ENCODE measurements at regions not wholly inside any gene's neighbourhood (a gene's known extent, or its start where the extent isn't known, plus 50 kb on each side); places are given as distances from the start of the nearest gene placed in this dataset.
"Not testable (repeated sequence)": the region's sequence is repeated elsewhere in the genome, so short reads cannot be mapped to it uniquely, and the experiment has no call there.

DNA sequence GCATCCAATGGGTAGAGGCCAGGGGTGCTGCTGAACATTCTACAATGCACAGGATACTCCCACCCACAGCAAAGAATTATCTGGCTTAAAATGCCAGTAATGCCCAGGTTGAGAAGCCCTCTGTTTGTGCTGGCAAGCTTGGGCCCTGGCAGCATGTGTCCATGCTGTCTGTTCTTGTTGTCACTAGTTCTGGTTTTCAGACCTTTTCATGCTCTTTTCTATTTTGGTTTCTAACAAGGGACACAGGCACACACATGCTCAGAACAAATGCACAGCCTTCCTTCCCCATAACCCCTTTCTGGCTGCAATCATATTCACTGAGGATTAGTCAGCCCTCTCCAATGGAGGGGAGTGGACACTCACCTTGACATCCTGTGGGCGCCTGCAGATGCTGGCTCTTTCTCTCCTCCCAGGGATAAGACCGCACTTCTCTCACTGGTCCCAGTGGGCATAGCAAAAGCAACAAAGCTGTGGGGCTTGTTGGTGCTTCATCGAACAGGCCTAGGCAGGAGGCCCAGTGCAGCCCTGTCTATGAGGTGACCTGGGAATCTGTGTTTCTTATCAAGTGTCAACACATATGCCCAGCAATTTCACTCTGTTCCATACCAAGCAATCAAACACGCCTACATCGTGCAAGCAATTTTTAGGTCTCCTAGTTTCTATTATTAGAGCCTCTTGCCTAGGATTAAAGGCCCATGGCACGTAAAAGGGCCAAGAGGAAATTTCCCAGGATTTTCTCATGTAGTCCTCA lies 271.1 kb upstream of the CCL2 start:
- no peak for DNase-seq

DNA sequence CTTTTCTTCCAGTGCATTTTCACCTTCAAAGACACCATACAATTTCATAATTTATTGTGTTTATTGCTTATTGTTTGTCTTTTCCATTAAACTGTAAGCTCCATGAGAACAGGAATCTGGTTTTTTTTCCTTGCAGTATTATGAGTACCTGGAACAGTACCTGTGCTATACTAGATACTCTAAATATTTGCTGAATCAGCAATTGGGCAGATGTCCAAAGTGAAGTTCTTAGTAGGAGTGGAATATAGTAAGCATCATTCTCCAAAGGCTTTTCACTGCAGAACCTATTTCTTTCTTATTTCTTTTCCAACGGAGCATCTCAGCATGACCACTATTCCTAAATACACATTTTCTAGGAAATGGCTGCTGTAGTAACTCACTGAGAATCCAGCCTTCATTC lies 269.0 kb upstream of the CCL2 start:
- no peak for DNase-seq

DNA sequence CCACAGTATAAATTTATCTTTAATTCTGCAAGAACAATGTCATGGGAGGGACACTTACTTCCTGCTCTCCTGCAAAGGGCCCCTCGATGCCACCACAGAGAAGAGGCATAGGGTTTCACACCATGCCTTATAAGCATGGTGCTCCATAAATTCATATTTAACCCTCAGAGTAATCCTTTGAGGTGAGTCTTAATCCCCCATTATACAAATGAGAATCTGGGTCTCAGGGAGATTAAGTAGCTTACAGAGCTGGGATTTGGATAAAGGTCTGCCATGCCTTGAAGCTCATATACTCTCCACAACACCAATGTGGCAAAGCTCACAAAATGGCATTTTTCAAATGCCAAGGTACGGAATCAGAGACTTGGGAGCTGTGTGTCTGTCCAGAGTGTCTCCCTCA lies 268.5 kb upstream of the CCL2 start:
- no peak for DNase-seq

DNA sequence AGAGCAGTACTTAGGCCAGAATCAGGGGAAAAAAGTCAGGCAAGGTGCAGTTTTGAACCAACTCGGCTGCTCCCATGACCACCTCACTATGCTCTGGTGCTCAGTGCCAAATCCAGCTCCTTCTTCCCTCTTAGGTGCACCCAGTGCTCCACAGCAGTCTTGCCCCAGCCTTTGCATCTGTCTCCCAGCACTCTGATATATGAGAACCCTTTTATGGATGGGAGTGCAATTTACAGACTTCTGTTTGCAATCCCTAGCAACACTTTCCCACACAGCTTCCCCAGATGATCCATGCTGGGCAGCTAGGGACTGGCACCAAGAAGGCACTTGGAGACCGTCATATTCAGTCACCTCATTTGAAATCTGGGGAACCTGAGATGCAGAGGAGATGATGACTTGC lies 267.9 kb upstream of the CCL2 start:
- DNase-seq, result no peak

DNA sequence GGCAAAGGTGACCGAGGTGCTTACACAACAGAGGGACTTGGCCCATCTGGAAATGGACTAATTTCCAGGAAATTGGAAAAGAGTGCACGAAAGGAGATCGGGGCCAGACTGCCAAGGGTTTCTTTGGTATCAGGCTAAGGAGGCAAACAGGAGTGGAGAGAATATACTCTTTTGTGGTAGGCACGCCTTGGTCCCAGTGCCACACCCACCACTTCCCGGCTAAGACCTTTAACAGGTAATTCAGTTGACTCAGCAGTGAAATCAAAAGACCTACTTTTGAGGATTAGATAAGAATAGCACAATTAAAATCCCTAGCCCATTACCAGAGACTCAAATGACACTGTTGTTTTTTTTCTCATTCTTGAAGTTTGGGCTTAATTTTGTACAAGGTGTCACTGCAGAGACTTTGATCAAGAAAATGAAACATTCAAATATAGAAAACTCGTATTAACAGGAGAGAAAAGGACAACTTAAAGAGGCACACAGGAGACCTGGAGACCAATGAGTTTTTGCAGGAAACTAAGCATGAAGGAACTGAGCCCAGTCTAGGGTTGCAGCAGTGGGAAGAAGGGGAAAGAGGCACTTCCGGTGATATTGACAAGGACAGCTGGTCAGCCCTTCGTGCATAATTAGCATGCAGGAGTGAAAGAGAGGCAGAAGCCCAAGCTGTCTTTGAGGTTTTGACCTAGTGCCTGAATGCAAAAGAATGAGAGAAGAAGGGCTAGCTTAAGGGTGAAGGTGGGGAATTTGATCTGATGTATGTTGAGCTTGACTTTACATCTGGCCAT lies 265.5 kb upstream of the CCL2 start:
- no peak for DNase-seq

DNA sequence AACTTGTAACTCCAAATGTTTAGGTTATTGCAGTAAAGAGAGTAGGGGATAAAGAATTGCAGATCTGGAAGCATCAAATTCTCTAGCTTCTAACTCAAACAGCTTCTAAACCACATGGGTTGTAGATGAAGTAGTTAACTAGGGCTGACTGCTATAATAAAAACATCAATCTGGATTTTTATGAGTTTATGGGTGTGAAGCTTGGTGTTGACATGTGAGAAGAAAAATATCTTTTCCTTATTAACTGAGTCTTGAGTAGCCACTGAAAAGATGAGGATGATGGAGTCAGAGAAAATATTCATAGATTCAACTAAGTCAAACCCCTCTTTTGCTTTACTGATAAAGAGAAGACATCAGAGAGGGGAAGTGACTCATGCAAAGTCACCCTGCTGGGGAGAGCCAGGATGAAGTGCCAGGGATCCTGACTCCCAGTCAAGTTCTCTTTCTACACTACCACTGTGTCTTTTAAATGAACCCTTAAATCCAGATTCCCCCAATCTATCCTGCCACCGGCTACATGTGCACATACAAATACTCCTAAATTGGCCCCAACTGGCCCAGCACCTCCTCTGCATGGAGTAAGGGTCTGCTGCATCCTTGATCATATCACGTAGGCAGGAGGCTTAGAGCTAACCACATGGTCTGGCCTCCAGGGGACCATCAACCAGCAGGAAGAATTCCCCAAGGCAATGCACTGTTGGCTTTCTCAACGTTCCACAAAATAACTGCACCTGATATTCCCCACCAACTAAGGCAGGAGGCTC lies 264.0 kb upstream of the CCL2 start:
- no peak for DNase-seq

DNA sequence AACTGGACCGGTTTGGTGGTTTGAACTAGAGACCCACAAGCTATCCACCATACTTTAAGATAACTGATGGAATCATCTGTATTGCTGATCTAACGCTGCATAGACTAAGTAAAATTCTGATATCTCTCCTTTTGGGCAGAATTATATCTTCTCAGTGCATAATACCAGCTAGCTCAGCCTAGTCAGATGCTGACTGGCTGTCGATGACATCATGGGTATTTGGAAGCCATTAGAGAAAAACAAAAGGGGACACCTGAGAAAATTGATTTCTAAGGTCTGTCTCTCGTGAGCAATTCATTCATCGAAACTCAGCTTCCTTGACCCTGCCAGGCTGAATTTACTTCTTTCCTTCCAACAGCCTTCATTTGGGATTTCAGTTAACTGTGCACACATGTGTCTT lies 263.0 kb upstream of the CCL2 start:
- no peak for DNase-seq

DNA sequence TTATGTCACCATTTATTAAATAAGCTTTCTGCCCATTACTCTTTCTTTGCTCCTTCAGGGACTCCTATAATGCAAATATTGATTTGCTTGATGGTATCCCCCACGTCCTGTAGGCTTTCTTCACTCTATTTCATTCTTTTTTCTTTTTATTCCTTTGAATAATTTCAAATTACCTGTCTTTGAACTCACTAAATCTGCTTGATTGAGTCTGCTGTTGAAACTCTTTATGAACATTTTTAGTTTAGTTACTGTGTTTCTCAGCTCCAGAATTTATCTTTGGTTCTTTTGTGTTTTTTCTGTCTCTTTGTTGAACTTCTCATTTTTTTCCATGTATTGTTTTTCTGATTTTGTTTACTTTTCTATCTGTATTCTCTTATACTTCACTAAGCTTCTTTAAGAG lies 254.4 kb upstream of the CCL2 start:
- DNase-seq, result no peak

DNA sequence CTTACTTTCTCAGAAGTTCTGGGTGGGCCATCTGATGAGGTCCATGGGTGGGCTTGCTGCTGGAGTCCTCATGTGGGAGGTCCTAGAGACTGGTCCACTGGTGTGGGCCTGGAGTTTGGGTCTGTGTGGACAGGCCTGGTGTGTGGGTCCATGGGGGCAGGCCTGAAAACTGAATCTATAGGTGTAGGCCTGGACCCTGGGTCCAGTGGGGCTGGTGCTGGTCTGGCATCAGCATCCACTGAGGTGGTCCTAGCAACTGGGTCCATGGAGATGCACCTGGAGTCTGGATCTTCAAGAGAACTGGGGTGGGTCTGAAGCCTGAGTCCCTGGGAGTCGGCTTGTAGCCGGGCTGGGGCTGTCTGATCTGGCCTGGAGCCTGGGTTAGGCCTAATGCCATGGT lies 253.8 kb upstream of the CCL2 start:
- DNase-seq, result no peak

DNA sequence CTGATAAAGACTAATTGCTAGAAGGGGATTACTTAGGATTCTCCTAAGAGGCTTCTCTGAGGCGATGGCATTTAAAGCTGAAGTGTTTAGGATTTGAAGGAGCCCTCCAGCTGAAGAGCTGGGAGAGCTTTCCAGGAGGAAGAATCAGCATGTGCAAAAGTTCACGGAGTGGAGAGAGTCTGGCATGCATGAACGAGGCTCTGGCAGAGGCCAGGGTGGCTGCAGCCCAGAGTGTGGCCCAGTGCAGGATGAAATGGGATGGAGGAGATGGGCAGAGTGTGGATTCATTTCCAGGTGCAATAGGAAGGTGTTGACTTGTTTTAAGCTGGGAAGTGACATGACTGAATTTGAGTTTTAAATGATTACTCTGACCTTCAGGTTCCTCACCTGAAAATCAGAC lies 249.0 kb upstream of the CCL2 start:
- DNase-seq, result no peak

DNA sequence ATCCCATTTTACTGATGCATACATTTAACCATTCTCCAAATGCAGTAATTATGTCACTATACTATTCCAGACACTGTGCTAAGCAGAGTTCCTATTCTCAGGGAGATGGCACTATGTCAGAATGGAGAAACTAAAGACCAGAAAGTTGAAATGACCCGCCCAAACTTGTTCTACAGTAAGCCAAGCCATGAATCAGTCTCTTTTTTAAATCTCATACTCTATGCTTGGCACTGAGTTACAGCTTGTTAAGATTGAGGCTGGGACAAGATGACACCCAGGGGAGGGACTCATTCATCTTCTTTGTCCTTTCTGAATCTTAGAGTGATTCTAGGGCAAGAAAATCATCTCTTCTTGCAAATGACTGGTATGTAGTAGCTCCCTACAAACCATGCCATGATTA lies 247.0 kb upstream of the CCL2 start:
- no peak for DNase-seq

DNA sequence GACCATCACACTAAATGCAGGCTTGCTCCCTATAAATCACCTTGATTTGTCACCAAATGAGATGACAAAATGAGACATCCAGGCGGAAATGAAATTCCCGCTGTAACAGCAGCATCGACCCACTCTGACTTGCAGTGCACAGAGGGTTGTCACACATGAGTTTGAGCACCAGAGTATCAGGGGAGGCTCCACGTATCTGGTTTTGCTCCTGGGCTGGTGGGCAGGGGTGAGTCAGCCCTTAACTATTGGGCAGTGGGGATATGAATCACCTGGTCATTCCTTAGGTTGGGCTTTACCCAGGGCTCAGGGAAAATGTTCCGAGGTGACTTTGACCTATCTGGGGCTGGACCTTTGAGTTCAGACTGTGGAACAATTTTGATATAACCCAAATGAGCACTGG lies 245.2 kb upstream of the CCL2 start:
- DNase-seq, result no peak

DNA sequence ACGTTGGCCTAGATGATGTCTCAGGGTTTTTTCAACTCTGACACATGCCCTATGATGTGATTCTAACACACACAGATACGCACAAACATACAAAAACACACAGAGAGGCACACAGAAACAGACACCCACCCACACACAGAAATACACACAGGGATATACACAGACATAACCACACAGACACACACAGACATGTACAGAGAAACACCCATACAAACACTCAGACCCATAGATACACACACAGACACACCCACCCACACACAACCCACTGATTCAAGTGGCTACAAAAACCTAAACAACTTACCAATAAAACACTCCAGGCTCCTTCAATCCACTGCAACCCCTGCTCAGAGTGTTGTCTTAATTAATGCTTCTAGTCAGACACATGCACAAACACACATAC lies 244.6 kb upstream of the CCL2 start:
- DNase-seq, result no peak

DNA sequence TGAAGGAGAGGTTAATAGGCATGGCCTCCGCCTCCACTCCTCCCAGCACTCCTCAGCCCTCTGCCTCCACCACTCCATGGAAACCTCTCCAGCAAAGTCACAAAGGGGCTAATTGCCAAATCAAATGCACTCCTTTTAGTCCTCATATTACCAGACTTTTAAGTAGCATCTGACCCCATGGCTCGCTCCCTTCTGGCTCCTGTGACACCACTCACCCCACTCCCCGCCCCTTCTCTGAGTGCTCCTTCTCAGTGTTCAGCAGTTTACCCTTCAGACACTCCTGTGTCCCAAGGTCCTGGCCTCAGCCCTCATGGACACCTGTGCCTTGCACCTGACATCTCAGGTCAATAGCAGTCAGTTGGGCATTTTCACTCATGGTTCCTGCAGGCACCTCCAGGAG lies 243.5 kb upstream of the CCL2 start:
- no peak for DNase-seq

DNA sequence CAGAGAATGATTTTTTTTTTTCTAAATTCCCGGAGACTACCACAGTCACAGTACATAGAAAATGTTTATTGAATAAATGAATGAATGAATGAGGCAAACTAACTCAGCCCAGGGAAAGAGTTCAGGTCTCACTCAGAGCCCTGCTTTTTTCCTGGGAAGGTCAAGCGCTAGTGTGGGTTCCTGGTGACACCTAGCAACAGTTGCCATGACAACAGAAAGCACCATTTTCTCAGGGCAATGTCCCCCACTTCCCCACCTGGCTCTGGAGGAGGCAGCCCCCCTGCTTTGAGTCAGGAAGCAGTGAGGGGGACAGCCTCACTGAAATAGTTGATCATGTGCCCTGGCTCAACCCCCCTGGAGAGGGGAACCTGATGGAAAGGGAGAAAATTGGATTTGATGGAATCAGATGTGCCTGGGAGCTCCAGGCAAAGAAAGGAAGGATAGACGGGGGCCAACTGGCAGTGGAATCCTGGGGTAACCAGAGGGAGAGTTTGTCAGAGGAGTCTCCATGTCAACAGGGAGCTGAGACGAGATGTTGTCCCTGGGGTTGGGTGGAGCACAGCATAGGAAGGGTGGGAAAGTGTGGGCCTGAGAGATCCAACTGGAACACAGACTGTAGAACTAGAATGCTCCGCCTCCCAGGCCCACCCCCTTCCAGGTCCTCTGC lies 242.2 kb upstream of the CCL2 start:
- no peak for DNase-seq

DNA sequence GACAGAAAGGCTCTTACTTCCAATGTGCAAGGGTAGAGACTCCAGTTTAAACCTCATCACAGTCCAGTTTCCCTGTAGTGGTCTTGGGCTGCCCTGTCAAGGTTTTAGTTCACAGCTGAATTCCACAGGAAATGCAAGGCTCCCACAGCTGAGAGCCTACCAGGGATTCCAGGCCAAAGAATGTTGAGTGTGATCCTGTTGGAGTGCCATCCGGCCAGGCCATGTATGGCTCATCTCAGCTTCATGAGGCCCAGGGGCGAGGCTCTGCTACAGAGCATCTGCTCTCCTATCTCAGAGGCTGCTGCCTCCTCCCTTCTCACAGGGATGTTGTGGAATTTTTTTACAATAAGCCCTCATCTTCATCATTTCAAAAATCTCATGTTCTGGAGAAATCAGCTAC lies 239.8 kb upstream of the CCL2 start:
- no peak for DNase-seq

DNA sequence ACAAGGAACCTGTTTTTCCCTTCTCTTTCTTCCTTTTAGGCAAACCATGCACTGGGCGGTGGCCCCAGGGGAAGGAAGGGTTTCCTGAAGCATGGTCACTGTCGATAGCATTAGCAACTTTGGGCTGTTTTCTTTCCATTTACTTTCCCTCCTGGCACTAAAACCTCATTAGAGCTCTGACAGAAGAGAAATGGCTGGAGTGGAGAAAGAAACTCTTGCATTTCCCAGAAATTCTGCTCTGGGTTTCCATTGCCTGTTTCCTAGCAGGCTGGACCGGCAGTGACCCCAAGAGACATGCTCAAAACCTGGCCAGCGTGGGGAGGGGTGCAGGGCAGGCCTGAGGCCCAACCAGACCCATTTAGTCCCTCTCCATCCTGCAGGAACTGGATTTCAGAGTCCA lies 230.7 kb upstream of the CCL2 start:
- no peak for DNase-seq

DNA sequence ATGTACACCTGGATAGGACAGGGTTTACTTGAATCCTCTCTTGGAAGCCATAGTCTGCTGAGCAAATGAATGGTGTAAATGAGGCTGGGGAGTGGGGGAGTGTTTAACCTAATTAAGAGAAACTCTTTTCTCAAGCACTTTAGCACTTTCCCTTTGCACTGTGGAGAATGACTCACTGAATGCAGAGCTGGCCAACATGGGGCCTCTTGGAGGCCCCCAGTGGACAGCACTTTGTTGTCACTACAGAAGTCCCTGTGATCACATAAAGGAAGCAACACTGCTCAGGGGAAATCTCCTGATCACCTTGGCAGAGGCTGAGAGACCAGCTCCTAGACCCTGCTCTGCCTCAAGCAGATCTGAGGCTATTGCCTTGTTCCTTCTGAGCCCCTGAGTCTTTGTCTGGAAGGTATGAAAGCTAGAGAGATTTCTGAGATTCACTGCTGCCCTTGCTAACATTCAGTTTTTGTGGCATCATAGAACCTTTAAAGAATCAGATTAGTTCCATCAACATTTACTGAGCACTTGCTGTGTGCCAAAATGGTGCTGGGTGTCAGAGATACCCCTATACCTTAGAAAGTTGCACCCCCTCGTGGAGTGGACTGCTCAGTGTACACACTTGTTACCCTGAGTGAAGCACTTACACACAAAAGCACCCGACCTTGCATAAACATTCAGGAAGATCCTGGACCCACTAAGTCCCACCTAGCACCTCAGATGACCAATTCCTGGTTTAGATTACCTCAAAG lies 230.1 kb upstream of the CCL2 start:
- no peak for DNase-seq

DNA sequence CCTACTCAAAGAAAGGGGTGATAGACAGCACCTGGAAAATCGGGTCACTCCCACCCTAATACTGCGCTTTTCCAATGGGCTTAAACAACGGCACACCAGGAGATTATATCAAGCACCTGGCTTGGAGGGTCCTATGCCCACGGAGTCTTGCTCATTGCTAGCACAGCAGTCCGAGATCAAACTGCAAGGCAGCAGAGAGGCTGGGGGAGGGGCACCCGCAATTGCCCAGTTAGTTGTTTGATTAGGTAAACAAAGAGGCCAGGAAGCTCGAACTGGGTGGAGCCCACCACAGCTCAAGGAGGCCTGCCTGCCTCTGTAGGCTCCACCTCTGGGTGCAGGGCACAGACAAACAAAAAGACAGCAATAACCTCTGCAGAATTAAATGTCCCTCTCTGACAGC lies 224.5 kb upstream of the CCL2 start:
- DNase-seq, result peak; percentile 0

DNA sequence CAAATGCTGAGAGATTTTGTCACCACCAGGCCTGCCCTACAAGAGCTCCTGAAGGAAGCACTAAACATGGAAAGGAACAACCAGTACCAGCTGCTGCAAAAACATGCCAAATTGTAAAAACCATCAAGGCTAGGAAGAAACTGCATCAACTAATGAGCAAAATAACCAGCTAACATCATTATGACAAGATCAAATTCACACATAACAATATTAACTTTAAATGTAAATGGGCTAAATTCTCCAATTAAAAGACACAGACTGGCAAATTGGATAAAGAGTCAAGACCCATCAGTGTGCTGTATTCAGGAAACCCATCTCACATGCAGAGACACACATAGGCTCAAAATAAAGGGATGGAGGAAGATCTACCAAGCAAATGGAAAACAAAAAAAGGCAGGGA lies 222.8 kb upstream of the CCL2 start:
- not testable (repeated sequence) for DNase-seq

DNA sequence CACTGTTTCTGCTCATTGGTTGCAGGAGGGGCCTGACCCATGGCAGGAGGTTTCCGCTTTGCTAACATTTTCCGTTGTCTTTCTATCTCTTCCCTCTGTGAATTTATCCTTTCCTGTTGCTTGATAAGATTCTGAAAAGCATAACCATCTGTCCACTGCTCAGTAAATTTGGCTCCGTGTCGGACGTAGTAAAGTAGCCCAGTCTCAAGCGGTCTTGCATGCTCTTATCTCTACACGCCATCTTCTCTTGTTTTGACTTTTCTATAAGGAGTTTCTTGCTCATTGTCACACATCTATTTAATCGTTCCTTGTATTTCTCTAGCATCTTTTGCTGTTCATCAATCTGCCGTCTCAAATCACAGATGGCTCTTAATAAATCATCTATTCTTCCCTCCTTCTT lies 216.3 kb upstream of the CCL2 start:
- DNase-seq, result not testable (repeated sequence)

DNA sequence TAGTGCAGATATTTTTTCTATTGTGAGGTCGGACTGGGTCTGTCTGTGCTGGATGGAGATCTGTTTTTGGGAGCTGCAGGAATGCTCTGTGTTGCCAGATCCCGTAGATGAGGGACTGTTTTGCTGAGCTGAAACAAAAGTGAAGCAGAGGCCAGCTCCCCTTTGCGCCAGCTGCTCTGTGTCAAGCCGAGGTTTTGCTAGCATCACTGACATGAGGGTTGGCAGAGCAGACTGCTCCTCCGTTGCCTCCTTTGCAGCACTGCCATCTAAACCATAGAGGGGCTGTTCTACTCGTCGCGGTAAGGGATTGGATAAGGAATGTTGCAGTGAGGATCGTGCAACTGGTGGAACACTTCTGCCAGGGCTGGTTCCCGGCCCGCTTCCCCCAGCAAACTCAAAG lies 215.9 kb upstream of the CCL2 start:
- DNase-seq, result not testable (repeated sequence)
